NCI-H748 (cell line): ENCODE measurements at regions not wholly inside any gene's neighbourhood (a gene's known extent, or its start where the extent isn't known, plus 50 kb on each side); places are given as distances from the start of the nearest gene placed in this dataset.
"Not testable (repeated sequence)": the region's sequence is repeated elsewhere in the genome, so short reads cannot be mapped to it uniquely, and the experiment has no call there.

Source experiments
- DNase-seq: peaks from one replicate; lab custom pipeline; 2025; ENCODE audit not compliant: unreplicated experiment; lab: John Stamatoyannopoulos, UW

DNA sequence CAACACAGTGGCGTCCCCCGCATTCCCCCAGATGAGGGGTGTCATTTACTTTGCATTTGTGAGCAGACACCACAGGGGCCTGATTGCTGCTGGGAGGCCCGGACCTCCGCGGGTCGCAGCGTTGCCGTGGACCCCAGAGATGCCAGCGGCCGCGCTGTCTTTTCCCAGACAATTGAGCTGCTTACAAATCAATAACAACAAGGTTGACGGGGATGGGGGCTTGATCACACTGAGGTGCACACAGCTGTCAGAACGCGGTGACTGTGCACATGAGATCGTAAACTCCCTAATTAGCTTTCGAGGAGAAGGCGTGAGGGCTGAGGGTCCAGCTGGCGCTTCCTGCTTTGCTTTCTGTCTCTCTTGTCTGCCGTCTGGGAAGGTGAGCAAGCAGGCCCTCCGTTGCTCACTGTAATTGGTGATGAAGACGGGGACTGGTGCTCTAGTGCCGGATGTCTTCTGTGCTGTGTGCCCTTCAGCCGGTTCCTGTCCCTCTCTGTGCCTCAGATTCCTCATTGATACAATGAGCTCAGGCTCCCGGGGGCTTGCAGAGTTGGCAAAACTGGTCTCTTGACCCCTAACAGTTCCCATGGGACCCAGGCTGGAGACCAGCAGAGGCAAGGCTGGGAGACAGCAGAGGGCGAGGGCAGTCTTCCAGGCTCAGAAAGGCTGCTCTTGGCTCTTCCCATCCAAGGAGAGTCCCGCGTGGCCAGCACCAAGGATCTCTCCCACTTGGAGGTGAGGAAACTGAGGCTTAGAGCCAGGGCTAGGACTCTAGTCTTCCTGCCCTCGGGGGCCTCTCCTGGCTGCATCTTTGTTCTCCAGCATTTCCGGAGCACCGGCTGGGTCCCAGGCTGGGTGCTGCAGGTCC is 126.0 kb upstream of the PMEPA1 start:
- DNase-seq = peak; percentile 66

DNA sequence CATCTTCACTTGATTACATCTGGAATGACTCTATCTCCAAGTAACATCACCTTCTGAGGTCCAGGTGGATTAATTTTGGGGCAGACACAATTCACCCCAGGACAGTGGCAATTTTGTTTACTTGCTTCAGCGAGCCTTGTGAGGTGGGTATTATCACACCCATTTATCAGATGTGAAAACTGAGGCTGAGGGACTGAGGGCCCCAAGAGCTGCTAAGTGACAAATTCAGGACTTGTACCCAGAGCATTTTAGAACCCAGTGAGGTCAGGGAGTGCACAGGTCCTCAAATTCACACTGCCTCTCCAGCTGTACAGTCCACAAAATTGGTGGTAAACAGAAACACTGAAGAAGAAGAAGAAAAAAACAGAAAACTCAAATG is 125.2 kb upstream of the PMEPA1 start:
- no peak for DNase-seq

DNA sequence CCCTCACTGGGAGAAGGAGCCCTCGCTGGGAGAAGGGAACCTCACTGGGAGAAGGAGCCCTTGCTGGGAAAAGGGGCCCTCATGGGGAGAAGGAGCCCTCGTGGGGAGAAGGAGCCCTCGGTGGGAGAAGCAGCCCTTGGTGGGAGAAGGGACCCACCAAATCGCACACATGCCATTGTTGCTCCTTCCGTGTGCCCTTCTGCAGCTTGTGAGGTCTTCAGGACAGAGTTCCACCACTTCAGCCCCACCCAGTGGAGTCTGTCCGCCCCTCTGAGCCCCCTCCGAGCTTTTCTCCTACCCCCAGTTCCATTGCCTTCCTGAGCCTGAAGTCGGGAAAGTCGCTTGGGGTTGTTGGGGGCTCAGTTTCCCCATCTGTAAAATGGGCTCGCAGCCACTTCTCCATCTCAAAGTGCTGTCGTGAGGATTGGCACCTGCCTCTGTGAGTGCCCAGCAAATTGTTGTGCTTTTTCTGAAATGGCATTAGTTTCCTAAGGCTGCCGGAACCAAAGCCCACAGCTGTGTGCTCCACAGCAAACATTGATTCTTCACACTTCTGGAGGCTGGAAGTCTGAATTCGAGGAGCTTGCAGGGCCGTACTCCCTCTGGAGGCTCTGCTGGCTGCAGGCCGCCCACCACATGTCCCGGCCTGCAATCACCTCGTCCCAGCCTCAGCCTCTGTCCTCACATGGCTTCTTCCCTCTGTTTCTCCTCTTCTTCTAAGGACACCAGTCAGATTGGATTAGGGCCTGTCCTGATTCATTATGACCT is 124.7 kb upstream of the PMEPA1 start:
- DNase-seq = no peak

DNA sequence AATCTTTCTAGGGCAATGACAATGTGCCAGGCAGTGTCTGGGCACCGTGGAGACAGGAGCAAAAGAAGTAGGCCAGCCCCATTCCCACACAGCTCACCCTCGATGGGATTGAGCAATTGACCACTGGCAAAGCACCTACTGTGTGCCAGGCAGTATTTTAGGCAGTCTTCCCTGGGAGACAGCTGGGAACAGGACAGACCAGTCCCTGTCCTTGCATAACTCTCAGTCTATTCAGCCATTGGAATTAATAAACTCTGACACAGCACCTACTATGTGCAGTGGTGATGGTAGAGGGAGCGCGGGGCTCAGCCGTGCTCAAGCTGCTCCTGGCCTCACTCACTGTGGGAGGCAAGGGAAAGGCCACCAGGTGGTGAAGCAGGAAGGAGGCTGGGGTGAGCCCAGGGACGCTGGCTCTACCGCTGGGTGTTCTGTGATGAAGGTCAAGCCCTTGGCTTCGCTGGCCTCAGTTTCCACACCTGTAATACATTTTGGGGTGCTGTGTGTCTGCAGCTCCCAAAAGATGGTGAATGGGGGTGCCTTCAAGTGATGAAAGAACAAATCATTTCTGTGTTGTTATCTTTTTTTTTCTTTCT is 122.3 kb upstream of the PMEPA1 start:
- no peak for DNase-seq

DNA sequence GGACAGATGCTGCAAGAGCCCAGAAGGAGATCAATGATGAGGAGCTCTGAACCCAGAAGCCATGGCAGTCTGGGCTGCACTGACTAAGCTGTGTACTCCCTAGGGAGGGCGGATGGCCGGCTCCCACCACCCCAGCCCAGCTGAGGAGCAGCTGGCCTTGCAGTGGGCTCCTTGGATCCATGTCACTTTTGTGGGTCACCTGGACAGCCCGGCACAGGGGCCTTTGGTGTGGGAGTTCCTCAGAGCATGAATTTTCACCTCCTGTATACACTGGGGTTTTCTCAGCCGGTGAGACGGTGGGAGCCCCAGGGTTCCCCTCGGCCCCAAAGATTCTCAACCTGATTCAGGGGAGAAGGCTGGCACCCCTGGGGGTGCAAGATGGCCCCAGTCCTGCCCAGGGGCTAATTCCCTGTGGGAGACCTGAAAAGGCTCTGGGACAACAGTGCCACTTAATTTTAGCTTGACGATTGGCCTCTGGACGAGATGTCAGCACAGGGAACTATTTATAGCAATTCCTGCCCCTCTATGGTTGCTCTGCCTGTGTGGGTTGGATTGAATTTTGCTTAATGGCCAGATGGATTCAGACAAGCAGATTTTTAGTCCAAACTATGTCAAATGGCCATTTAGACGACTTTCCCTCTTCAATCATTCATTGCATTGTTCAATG is 121.6 kb upstream of the PMEPA1 start:
- no peak for DNase-seq

DNA sequence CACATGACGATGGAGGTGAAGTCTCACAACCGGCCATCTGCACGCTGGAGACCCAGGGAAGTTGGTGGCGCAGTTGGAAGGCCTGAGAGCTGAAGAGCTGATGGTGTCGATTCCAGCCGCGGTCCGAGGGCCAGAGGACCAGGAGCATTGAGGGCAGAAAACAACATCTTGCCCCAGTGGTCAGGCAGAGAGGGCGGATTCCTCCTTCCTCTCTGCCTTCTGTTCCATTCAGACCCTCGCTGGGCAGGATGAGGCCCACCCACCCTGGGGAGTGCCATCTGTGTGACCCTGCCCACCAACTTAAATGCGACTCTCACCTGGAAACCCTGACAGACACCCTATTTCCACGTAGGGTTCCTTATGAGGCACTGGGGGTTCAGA is 120.7 kb upstream of the PMEPA1 start:
- DNase-seq = no peak

DNA sequence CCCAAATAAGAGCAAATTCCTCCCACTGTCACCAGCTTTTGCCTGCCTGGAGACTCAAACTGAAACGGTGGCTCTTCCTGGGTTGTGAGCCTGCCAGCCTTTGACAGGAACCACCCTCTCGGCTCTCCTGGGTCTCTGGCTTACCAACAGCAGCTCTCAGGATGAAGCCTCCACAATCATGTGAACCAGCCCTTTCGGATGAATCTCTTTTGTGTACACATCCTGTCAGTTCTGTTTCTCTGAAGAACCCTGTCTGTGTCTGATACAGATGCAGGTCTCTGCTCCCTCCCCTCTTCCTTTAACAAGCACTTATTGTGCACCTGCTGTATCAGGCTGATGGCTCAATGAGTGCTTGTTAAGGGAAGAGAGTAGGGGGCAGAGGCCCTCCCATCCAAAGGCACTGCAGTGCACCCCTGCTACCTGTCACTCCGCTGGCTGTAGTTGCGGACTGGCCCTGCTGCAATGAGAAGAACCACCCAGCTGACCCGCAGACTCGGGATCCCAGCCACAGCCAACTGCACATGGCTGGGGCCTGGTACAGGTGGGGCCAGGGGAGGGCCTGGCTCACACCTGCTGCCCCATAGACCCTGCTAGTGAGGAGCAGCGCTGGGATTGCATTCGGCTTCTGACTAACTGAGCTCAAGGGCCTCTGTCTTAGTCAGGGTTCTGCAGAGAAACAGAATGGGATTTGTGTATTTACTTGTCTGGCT is 120.1 kb upstream of the PMEPA1 start:
- DNase-seq = no peak

DNA sequence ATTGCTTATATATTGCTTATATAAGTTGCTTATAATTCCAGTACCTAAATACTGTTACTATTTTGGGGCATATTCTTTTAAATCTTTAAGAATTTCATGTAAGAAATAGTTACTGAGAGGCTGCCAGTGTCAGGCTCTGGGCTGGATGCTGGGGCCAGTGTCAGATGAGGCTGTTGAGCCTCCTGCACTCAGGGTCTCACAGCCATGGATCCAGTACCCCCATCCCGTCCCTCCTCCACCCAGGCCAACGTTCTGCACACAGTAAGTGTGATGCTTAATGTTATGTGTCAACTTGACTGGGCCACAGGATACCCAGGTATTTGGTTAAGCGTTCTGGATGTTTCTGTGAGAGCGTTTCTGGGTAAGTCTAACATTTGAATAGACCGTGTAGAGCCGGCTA is 119.5 kb upstream of the PMEPA1 start:
- no peak for DNase-seq

DNA sequence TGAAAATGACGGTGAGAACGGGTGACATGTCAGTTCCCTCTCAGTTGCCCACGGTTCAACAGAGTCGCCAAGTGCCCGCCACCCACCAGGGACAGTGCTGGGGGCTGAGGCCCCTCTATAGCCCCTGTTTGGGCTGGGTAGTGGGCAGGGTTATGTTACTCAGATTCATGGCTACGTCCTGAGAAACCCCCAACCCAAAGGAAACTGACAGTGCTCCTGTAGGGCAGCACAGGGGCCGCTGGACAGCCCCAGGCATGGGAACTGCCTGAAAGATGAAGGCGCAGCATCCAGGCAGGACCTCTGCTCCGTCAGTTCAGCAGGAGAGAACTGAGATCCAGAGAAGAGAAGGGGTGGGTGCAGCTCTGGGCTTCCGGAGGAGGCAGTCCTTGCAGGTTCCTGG is 118.9 kb upstream of the PMEPA1 start:
- no peak for DNase-seq

DNA sequence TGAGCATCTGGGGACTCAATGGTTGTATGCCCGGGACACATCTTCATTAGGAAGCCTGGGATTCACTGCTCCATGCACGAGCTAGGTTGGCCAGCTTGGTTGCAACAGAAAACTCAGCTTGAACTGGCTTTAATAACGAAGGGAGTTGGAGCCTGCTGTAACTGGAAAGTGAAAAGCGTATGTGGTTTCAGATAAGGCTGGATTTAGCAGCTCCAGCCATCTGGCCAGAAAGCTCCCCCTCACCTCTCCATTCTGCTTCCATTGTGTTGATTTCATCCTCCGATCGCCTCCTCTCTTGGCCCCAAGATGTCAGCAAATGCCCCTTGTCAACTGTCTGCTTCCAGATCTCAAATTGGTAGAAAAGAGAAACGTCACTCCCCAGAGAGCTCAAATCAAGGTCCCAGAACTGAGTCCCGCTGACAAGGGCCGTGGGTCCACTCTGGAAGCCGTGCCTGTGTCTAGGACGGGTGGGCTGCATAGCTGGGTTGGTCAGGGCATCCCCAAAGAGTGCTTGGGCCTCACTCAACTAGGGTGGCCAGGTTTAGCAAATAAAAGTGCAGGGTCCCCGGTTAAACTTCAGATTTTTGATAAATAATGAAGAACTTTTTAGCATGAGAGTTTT is 117.0 kb upstream of the PMEPA1 start:
- DNase-seq = no peak

DNA sequence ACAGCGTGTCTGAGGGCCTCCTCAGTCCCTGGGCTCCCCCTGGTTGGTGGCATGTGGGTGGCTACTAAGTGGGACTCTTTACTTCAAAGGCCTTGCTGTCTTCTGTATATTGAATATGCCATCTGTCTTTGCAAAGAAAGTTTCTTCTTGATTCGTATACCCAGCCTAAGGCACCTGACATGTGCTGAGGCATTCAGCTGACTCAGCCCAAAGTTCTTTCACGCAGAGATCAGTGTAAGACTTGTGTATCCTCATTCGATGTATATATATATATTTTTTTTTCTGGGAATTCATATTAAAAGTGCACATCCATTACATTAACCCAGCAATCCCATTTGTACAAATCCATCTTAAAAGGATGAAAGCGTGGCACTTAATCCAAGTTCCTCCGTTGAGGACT is 115.1 kb upstream of the PMEPA1 start:
- no peak for DNase-seq

DNA sequence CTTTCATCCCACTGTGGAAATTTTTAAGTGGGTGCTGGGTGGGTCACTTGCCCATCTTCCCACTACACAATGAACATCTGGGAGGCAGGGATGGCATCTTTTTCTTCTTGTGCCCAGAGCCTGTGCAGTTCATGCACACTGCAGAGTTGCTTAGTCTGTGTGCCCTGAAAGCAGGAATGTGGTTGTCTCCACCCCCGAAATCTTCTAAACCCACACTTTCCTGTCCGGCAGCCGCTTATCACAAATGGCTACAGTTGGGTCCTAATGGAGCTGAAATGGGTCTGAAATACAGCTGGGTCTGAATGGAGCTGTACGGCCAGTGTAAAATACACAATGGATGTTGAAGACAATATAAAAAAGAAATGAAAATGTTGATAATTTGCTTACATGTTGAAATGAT is 112.1 kb upstream of the PMEPA1 start:
- no peak for DNase-seq

DNA sequence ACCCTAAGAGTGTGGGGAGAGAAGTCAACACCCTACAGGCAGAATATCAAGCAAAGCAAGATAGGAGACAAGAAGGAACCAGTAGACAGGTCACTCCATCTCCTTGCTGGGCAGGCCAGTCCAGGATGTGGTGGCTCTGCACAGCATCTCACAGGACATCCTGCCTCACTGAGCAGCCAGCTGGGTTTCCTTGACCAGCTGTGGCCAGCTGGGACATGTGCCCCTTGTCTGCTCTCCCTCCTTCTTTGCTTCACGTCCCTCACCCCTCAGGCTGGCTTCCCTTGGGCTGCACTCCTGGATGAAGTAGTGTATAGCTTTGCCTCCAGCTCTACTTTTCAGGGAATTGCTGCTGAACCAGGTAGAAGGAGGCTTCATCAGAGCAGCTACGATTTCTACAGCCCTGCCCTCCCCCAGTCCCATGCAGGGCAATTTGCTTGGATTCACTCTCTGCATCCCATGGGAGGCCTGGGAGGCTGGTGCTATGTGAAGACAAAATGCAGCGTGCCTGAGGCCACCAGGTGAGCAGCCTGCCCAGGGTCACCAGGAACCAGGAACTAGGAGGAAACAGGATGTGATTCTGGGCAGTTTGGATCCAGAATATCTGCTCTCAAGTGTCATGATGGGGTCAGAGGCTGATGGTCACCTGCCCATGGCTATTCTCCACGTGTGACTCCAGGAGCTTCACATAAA is 110.0 kb upstream of the PMEPA1 start:
- DNase-seq = no peak

DNA sequence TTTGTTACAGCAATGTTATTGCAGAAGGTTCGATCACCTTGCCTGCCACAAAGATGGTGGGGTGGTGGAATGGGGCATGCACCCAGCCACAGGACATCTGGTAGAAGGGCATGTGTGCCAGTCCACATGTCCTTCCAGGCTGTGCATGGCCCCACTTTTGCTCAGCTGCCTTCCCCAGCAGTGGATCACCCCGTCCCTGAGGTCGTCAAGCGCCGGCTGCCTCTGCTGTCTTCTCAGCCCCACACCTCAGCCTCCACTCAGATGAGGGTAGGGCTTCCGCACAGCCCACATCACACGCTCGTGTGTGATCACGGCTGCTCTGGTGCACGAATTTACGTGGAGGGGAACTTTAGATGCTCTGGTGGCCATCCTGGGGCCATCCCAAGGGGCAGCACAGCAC is 109.5 kb upstream of the PMEPA1 start:
- no peak for DNase-seq

DNA sequence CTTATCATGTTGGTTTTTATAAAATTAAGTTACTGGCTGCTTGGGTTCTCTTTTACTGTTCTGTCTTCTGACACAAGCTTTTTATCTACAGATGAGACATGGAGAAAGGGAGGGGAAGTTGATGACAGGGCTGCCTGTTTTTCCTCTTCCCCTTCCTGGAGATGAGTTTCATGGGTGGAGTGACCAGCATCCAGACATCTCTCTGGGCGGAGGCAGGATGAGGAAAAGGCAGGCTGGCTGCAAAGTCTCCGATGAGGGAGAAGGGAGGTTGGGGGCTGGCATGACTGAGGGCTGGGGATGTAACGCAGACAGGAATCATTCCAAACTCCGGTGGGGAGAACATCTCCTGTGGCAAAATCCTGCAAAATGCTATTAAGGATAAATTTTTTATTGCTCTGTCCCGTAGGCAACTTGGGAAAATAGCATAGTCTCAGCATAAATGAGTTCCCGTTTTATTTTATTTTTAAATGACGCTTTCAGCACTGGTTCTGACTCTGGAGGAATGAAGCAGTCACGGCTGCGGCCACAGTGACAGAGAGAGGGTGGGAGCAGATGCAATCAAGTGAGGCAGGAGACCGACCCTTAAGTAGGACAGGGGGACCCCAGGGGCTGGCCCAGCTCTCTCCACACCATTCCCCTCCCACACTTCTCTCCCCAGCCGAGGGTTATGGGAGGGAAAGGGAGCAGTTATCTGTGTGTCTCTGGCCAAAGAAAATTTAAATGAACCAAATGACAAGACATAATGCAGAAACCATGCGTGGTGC is 108.8 kb upstream of the PMEPA1 start:
- no peak for DNase-seq

DNA sequence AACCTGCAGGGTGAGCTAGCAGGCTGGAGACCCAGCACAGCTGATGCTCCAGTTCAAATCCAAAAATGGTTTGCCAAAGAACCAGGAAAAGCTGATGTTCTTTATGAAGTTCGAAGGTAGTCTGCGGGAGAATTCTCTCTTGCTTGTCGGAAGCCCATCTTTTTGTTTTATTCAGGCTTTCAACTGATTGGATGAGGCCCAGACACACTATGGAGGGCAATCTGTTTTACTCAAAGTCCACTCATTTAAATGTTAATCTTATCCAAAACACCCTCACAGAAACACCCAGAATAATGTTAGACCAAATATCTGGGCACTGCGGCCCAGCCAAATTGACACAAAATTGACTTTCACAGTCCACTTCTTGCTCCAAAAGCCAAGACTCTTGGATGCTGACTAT is 105.6 kb upstream of the PMEPA1 start:
- DNase-seq = no peak

DNA sequence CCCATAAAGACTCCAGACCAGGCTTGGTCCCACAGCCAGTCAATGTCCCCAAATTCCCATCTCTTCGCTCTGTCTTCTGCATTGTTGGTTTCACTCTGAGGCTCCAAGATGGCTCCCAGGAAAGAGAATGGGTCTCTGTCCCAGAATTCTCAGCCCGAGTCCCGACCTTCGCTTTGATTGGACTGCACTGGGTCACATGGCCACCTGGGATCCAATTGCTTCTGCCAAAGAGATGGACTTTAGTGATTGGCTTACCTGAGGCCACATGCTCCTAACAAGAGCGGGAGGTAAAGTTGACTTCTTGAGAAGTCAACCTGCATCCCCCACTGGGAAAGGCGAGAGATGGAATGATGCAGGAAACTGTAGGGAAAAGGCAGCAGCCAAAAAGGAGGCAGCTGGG is 104.7 kb upstream of the PMEPA1 start:
- DNase-seq = no peak

DNA sequence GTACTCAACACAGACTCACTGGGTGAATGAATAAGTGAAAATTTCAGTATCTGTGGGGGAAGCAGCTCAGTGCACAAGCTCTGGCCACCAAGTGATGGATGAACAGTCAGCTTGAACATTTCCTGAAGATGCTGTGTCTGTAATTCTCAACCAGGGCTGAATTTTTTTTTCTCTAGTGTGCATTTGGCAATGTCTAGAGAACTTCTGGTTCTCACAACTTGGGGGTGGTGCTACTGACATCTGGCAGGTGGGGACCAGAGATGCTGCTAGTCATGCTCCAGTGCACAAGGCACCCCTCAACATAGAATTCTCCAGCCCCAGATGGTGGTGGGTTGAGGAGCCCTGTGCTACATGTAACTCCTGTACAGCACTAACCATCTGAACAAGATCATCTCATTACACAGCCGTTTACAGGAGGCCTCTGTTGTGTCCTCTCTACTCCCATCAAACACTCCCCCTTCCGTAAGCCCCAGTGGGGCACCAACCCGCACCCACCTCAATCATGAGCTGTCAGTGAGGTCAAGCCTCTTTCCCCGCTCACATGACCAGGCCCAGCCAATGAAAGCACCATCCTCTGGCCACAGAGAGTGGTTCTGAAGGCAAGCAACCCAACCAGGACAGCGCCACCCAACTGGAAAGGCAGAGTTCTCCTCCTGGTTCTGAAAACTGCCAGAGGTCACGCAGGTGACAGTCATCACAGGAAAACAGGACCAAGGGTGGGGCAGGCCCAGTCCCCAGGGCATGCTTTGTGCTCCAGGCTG is 103.9 kb upstream of the PMEPA1 start:
- no peak for DNase-seq

DNA sequence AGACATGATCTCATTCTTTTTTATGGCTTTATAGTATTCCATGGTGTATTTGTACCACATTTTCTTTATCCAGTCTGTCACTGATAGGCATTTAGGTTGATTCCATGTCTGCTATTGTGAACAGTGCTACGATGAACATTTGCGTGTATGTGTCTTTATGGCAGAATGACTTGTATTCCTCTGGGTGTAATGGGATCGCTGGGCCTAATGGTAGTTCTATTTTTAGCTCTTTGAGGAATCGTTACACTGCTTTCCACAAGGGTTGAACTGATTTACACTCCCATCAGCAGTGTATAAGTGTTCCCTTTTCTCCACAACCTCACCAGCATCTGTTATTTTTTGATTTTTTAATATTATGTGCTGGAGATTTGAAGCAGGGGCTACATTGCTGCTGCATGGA is 102.8 kb upstream of the PMEPA1 start:
- not testable (repeated sequence) for DNase-seq
